Muscle of leg (tissue), 3 donors: ENCODE measurements at regions not wholly inside any gene's neighbourhood (a gene's known extent, or its start where the extent isn't known, plus 50 kb on each side); places are given as distances from the start of the nearest gene placed in this dataset.

Experiments
- DNase-seq: peaks from one replicate; pipeline ENCODE4 v3.0.0; 2013
- H3K27ac ChIP-seq: one replicate; pipeline ENCODE4 v1.5.1; 2013; ENCODE audit warnings: mild to moderate bottlenecking, low read length, control low read depth
- H3K27me3 ChIP-seq: one replicate; pipeline ENCODE4 v1.6.1; 2013; ENCODE audit warnings: low read length; ENCODE audit not compliant: control insufficient read depth, insufficient read depth
- H3K36me3 ChIP-seq: one replicate; pipeline ENCODE4 v1.6.1; 2013; ENCODE audit warnings: low read length; ENCODE audit not compliant: control insufficient read depth, insufficient read depth
- H3K4me1 ChIP-seq: one replicate; pipeline ENCODE4 v1.6.1; 2013; ENCODE audit warnings: low read length; ENCODE audit not compliant: control insufficient read depth, insufficient read depth
- H3K4me3 ChIP-seq: one replicate; pipeline ENCODE4 v1.5.1; 2013; ENCODE audit warnings: low read length, control low read depth
- H3K9me3 ChIP-seq: replicated peaks from 2 replicates; pipeline ENCODE4 v1.6.1; 2013; ENCODE audit warnings: low read depth, low read length; ENCODE audit not compliant: control insufficient read depth
- WGBS: methylation state at CpG from one replicate; pipeline ENCODE4 v1.1.5; 2013; ENCODE audit warnings: missing lambda C conversion rate; ENCODE audit not compliant: insufficient coverage; 5-methylcytosine and 5-hydroxymethylcytosine counted together

- DNase-seq: no peak
- no CpG with 5 or more reads among the region's 4 CpGs for WGBS
- Histone ChIP-seq H3K27ac (no peak overlapping the region), H3K4me1 (no peaks in the 10 kb centered on the region), H3K9me3 (no peaks in the 10 kb centered on the region), H3K27me3 (no peaks in the 10 kb centered on the region), H3K4me3 (no peak overlapping the region), H3K36me3 (no peaks in the 10 kb centered on the region)
Measured at GRCh38 chr11:112454841-112455240, 194.2 kb upstream of the PLET1 start.

DNA sequence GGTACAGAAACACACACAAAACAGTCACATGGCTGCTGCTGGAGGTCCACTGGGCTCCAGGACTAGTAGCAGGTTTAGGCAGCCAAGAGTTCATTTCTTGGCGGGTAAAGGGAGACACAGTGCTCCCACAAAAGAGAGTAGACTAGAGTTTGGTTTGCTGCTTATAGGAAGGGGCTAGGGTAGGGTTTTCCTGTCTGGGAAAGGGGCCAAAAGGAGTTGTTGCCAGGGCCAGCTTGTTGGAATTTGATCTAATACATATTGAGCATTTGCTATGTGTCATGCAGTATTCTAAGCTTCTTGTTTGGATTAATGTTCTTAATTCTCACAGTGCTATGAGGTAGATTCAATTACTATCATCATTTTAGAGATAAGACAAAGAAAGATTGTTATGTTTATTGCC lies 195.1 kb upstream of the PLET1 start:
- WGBS: 58% methylated on average over 1 of the region's 1 CpG
- Histone ChIP-seq H3K27ac (no peak overlapping the region), H3K4me3 (no peak overlapping the region), H3K27me3 (no peaks in the 10 kb centered on the region), H3K4me1 (no peaks in the 10 kb centered on the region), H3K9me3 (no peaks in the 10 kb centered on the region), H3K36me3 (no peaks in the 10 kb centered on the region)
- DNase-seq: peak; percentile 5

- no peaks in the 10 kb centered on the region for H3K4me1 ChIP-seq
- H3K27me3 ChIP-seq: no peaks in the 10 kb centered on the region
- no peaks in the 10 kb centered on the region for H3K9me3 ChIP-seq
- DNase-seq: no peak
- H3K36me3 ChIP-seq: no peaks in the 10 kb centered on the region
- no CpG with 5 or more reads among the region's 2 CpGs for WGBS
- no peak overlapping the region for H3K4me3 ChIP-seq
- no peak overlapping the region for H3K27ac ChIP-seq
Measured at GRCh38 chr11:112457532-112457931, 196.9 kb upstream of the PLET1 start.

DNA sequence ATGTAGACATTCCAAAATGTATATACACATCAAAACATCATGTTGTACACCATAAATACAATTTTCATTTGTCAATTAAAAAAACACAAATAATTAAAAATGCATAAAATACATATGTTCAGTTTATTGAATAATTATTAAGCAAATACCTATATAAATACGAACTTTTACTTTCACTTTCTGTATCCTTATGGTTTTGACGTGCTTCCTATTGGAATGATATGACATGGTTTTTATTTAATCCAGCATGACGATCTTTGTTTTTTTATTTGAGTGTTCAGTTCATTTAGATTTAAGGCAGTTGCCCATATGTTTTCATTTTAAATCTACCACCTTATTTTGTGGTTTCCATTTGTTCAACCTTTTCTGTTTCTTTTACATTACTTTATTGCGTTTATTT lies 198.3 kb upstream of the PLET1 start:
- no peak overlapping the region for H3K27ac ChIP-seq
- H3K27me3 ChIP-seq: no peaks in the 10 kb centered on the region
- no peaks in the 10 kb centered on the region for H3K36me3 ChIP-seq
- H3K4me3 ChIP-seq: no peak overlapping the region
- WGBS: no CpG with 5 or more reads among the region's 4 CpGs
- DNase-seq: peak; percentile 3
- H3K4me1 ChIP-seq: no peaks in the 10 kb centered on the region
- no peaks in the 10 kb centered on the region for H3K9me3 ChIP-seq

DNA sequence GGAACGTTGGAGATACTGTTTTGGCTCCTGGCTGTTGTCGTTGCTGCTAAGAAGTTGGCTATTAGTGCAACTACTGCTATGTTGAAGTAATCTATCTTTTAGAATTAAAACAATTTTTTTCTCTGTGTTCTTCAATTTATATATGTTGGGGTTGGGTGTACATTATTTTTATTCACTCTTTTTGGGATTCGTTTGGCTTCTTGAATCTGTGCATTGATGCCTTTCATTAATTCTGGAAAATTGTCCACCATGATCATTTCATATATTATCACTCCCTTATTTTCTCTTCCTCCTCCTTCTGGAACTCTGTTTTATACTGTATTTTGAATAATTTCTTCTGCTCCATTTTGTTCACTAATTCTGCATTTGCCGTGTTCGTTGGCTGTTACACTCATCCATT lies 199.5 kb upstream of the PLET1 start:
- Histone ChIP-seq H3K4me3 (no peak overlapping the region), H3K9me3 (no peaks in the 10 kb centered on the region), H3K4me1 (no peaks in the 10 kb centered on the region), H3K27ac (no peak overlapping the region), H3K27me3 (no peaks in the 10 kb centered on the region), H3K36me3 (no peaks in the 10 kb centered on the region)
- no CpG with 5 or more reads among the region's 5 CpGs for WGBS
- no peak for DNase-seq

GRCh38 chr11:112464949-112465348 lies 204.3 kb upstream of the PLET1 start:
- no peak overlapping the region for H3K27ac ChIP-seq
- peaks cover 5% of the 10 kb centered on the region for H3K27me3 ChIP-seq
- WGBS: 86% methylated on average over 1 of the region's 1 CpG
- H3K4me1 ChIP-seq: no peaks in the 10 kb centered on the region
- no peak overlapping the region for H3K4me3 ChIP-seq
- no peaks in the 10 kb centered on the region for H3K9me3 ChIP-seq
- H3K36me3 ChIP-seq: no peaks in the 10 kb centered on the region
- DNase-seq: no peak

GRCh38 chr11:112465433-112466024 lies 204.9 kb upstream of the PLET1 start:
- WGBS: 45% methylated on average over 5 of the region's 6 CpGs
- DNase-seq: no peak

DNA sequence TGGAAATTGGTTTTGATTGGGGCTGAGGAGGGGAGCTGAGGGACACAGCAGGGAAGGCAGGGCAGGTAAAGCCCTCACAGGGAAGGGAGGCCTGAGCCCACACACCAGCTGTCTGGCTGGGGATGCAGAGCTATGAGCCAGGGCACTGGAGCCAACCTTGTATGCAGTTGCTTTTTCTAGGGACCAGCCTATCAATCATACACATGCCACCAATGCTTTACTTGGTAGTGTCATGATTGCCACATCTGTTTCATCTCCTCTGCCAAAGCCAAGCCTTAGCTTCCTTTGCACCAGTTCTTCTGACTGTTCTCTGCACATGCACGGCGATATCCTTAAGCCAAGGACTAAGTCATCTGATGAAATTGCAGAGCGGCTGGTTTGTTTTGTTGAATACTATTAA lies 207.1 kb upstream of the PLET1 start:
- Histone ChIP-seq H3K9me3 (no peaks in the 10 kb centered on the region), H3K36me3 (no peaks in the 10 kb centered on the region), H3K27me3 (peaks cover 15% of the 10 kb centered on the region), H3K27ac (no peak overlapping the region), H3K4me1 (no peaks in the 10 kb centered on the region), H3K4me3 (no peak overlapping the region)
- DNase-seq: peak; percentile 20
- WGBS: no CpG with 5 or more reads among the region's 3 CpGs

More at GRCh38 chr11:112465433-112466024, 204.9 kb upstream of the PLET1 start:
- Histone ChIP-seq H3K4me3 (no peak overlapping the region), H3K27ac (no peak overlapping the region), H3K9me3 (no peaks in the 10 kb centered on the region), H3K4me1 (no peaks in the 10 kb centered on the region), H3K36me3 (no peaks in the 10 kb centered on the region), H3K27me3 (peaks cover 5% of the 10 kb centered on the region)

GRCh38 chr11:112469376-112469775 lies 208.7 kb upstream of the PLET1 start:
- no peaks in the 10 kb centered on the region for H3K36me3 ChIP-seq
- 83% methylated on average over 3 of the region's 4 CpGs for WGBS
- H3K27ac ChIP-seq: no peak overlapping the region
- no peak for DNase-seq
- no peaks in the 10 kb centered on the region for H3K4me1 ChIP-seq
- H3K9me3 ChIP-seq: no peaks in the 10 kb centered on the region
- peaks cover 15% of the 10 kb centered on the region for H3K27me3 ChIP-seq
- H3K4me3 ChIP-seq: no peak overlapping the region

GRCh38 chr11:112470355-112470754 lies 209.7 kb upstream of the PLET1 start:
- DNase-seq: no peak
- H3K36me3 ChIP-seq: no peaks in the 10 kb centered on the region
- no CpG with 5 or more reads among the region's 4 CpGs for WGBS
- H3K27ac ChIP-seq: no peak overlapping the region
- no peaks in the 10 kb centered on the region for H3K9me3 ChIP-seq
- H3K4me1 ChIP-seq: no peaks in the 10 kb centered on the region
- peaks cover 15% of the 10 kb centered on the region for H3K27me3 ChIP-seq
- H3K4me3 ChIP-seq: no peak overlapping the region

DNA sequence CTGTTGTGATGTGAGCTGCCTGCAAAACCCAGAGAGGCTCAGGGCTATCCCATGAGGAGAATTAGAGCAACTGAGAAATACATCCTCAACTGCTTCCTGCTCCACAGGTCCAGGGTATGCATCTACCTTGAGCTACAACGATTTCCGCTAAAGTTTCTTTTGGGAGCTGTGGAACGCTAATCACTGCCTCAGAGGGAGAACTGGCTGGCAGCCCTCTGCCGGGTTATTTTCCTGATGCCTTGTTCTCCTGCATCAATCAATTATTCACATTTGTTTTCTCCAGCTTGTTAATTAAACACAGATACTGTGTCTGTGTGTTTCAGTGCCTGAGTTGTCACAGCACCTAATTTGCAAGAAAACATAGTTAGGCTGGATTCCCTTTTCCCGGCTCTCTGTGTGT lies 211.1 kb upstream of the PLET1 start:
- 49% methylated on average over 4 of the region's 5 CpGs for WGBS
- peaks cover 10% of the 10 kb centered on the region for H3K27me3 ChIP-seq
- no peak overlapping the region for H3K4me3 ChIP-seq
- H3K4me1 ChIP-seq: no peaks in the 10 kb centered on the region
- H3K27ac ChIP-seq: no peak overlapping the region
- H3K9me3 ChIP-seq: no peaks in the 10 kb centered on the region
- H3K36me3 ChIP-seq: no peaks in the 10 kb centered on the region
- DNase-seq: no peak
